ENCODE measurements at regions not wholly inside any gene's neighbourhood (a gene's known extent, or its start where the extent isn't known, plus 50 kb on each side); places are given as distances from the start of the nearest gene placed in this dataset.

GRCh38 chr1:57799490-57800115 is 375.7 kb upstream of the DAB1 start:
- ChIA-PET POLR2A (no interaction called here), CTCF (no interaction called here)
- Histone ChIP-seq H3K9me3 (no peaks in the 10 kb centered on the region), H3K9ac (no peak overlapping the region), H3K4me2 (no peak overlapping the region), H3K27me3 (ENCODE audit: insufficient read depth) (no peaks in the 10 kb centered on the region), H2AFZ (ENCODE audit: low read depth) (no peak overlapping the region), H3F3A (replicated peaks; ENCODE audit: insufficient read depth) (no peaks in the 10 kb centered on the region), H3K27ac (ENCODE audit: low read depth in 2 of 2, low read length in 1 of 2) (peak overlapping the region in 1 of 2 experiments; percentile 39; a peak in 1 of 4 replicates), H3K9me2 (no peaks in the 10 kb centered on the region), H3K4me1 (ENCODE audit: control insufficient read depth in 1 of 2, insufficient read depth in 2 of 2, low read depth in 1 of 2, low read length in 1 of 2) (peaks cover 0 to 5% of the 10 kb centered on the region in 2 experiments; a peak in 2 of 4 replicates), H4K20me1 (ENCODE audit: insufficient read depth) (no peaks in the 10 kb centered on the region), H3K4me3 (ENCODE audit: low read depth in 2 of 2, low read length in 1 of 2) (no peak overlapping the region), H3K36me3 (replicated peaks in 1 of 2; ENCODE audit: control insufficient read depth in 1 of 2, insufficient read depth in 2 of 2, low read length in 1 of 2) (no peaks in the 10 kb centered on the region), H3K79me2 (ENCODE audit: insufficient read depth) (no peaks in the 10 kb centered on the region)
- DNase-seq = no peak
- WGBS (ENCODE audit: low lambda C conversion rate) = 60% methylated on average over 4 of the region's 4 CpGs
- TF ChIP-seq EZH2phosphoT487 (IDR thresholded peaks at IDR 0.05; ENCODE audit: borderline replicate concordance, low read depth) (no peak), USF1 (IDR thresholded peaks at IDR 0.05; ENCODE audit: borderline replicate concordance, low read depth) (no peak)

DNA sequence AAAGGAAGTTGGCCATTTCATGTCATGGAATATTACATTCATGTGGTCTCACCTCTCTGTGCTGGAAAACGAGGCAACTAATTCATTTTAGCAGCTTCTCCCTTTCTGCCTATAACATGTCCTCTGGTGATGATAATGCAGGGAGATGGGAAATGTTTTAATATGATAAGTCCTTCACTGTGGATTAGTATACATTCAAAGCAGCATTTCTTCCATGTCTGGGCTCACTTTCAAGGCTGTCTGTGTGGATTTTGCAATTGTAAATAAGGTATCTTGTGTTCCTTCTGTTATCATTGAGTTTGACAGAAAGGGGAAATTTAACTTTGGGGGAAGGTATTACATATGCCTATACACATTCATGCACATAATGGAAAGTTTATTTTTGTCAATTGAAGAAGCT is 374.7 kb upstream of the DAB1 start:
- Histone ChIP-seq H3K36me3 (replicated peaks in 1 of 2; ENCODE audit: control insufficient read depth in 1 of 2, insufficient read depth in 2 of 2, low read length in 1 of 2) (no peaks in the 10 kb centered on the region), H2AFZ (ENCODE audit: low read depth) (no peak overlapping the region), H3K79me2 (ENCODE audit: insufficient read depth) (no peaks in the 10 kb centered on the region), H3K4me3 (ENCODE audit: low read depth in 2 of 2, low read length in 1 of 2) (no peak overlapping the region), H3K9me2 (no peaks in the 10 kb centered on the region), H4K20me1 (ENCODE audit: insufficient read depth) (no peaks in the 10 kb centered on the region), H3K27me3 (ENCODE audit: insufficient read depth) (no peaks in the 10 kb centered on the region), H3K4me1 (ENCODE audit: control insufficient read depth in 1 of 2, insufficient read depth in 2 of 2, low read depth in 1 of 2, low read length in 1 of 2) (no peaks in the 10 kb centered on the region; a peak in 2 of 4 replicates), H3K9me3 (no peaks in the 10 kb centered on the region), H3K27ac (ENCODE audit: low read depth in 2 of 2, low read length in 1 of 2) (no peak overlapping the region), H3K9ac (no peak overlapping the region), H3K4me2 (no peak overlapping the region), H3F3A (replicated peaks; ENCODE audit: insufficient read depth) (no peaks in the 10 kb centered on the region)
- TF ChIP-seq REST (IDR thresholded peaks at IDR 0.05; ENCODE audit: low read depth, low read length) = no peak
- no peak for TF ChIP-seq MXI1 (IDR thresholded peaks at IDR 0.05; ENCODE audit: low read depth, low read length)
- TF ChIP-seq NRF1 (IDR thresholded peaks at IDR 0.05; ENCODE audit: low read depth, low read length) = no peak
- TF ChIP-seq, protein P1, sequence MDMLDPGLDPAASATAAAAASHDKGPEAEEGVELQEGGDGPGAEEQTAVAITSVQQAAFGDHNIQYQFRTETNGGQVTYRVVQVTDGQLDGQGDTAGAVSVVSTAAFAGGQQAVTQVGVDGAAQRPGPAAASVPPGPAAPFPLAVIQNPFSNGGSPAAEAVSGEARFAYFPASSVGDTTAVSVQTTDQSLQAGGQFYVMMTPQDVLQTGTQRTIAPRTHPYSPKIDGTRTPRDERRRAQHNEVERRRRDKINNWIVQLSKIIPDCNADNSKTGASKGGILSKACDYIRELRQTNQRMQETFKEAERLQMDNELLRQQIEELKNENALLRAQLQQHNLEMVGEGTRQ (IDR thresholded peaks at IDR 0.05; ENCODE audit: borderline replicate concordance, low read depth, low read length) = no peak
- no peak for TF ChIP-seq MEF2A (IDR thresholded peaks at IDR 0.05; ENCODE audit: borderline replicate concordance, low read depth)
- TF ChIP-seq JUND (IDR thresholded peaks at IDR 0.05) = no peak
- TF ChIP-seq RAD21 (IDR thresholded peaks at IDR 0.05; ENCODE audit: low read length) = no peak
- peak in 1 of 2 experiments; percentile 59; a peak in 2 of 4 replicates for TF ChIP-seq EP300 (IDR thresholded peaks at IDR 0.05; ENCODE audit: borderline replicate concordance in 1 of 2, low read depth in 1 of 2, low read length in 1 of 2)
- ChIA-PET CTCF (no interaction called here), POLR2A (no interaction called here)
- no peak for DNase-seq
- 26% methylated on average over 1 of the region's 1 CpG for WGBS (ENCODE audit: low lambda C conversion rate)

Measured in SK-N-SH (cell line).